Activated CD4-positive, alpha-beta T cell treated with anti-CD3 and anti-CD28 coated beads, Interleukin-2, amount 50 U/mL, for 4 hours (primary cell): ENCODE measurements at regions not wholly inside any gene's neighbourhood (a gene's known extent, or its start where the extent isn't known, plus 50 kb on each side); places are given as distances from the start of the nearest gene placed in this dataset.

Experiments used
- DNase-seq, 2 experiments: peaks; one replicate each; pipeline ENCODE4 v3.0.0-alpha.2; 2020

GRCh38 chr6:56765494-56765893 lies 122.8 kb upstream of the DST start:
- DNase-seq, result no peak

GRCh38 chr6:56764081-56764566 lies 121.4 kb upstream of the DST start:
- no peak for DNase-seq

GRCh38 chr6:56761651-56762050 lies 119.0 kb upstream of the DST start:
- DNase-seq, result no peak

- no peak for DNase-seq
Observed at GRCh38 chr6:56760842-56761241, 118.2 kb upstream of the DST start.

- no peak for DNase-seq
Observed at GRCh38 chr6:56759521-56759920, 116.8 kb upstream of the DST start.

- DNase-seq, result no peak
Observed at GRCh38 chr6:56758553-56758952, 115.9 kb upstream of the DST start.

- DNase-seq, result no peak
Observed at GRCh38 chr6:56758120-56758519, 115.4 kb upstream of the DST start.

- DNase-seq, result no peak
Observed at GRCh38 chr6:56757588-56757984, 114.9 kb upstream of the DST start.

- no peak for DNase-seq
Observed at GRCh38 chr6:56756791-56757587, 114.3 kb upstream of the DST start.

- no peak for DNase-seq
Observed at GRCh38 chr6:56756219-56756789, 113.6 kb upstream of the DST start.

GRCh38 chr6:56755040-56755439 lies 112.4 kb upstream of the DST start:
- DNase-seq, result no peak

GRCh38 chr6:56753811-56754210 lies 111.1 kb upstream of the DST start:
- no peak for DNase-seq

GRCh38 chr6:56752534-56752933 lies 109.8 kb upstream of the DST start:
- no peak for DNase-seq

- no peak for DNase-seq
Observed at GRCh38 chr6:56752009-56752408, 109.3 kb upstream of the DST start.

GRCh38 chr6:56751604-56752003 lies 108.9 kb upstream of the DST start:
- no peak for DNase-seq

GRCh38 chr6:56750686-56751085 lies 108.0 kb upstream of the DST start:
- no peak for DNase-seq

- no peak for DNase-seq
Observed at GRCh38 chr6:56749632-56750151, 107.0 kb upstream of the DST start.

GRCh38 chr6:56746767-56747504 lies 104.2 kb upstream of the DST start:
- no peak for DNase-seq

- no peak for DNase-seq
Observed at GRCh38 chr6:56745971-56746370, 103.3 kb upstream of the DST start.

GRCh38 chr6:56745081-56745480 lies 102.4 kb upstream of the DST start:
- DNase-seq, result no peak

- DNase-seq, result no peak
Observed at GRCh38 chr6:56744528-56744927, 101.8 kb upstream of the DST start.

- DNase-seq, result no peak
Observed at GRCh38 chr6:56742122-56742791, 99.6 kb upstream of the DST start.

- DNase-seq, result no peak
Observed at GRCh38 chr6:56741472-56741871, 98.8 kb upstream of the DST start.
